PC-3 (cell line): ENCODE measurements at regions not wholly inside any gene's neighbourhood (a gene's known extent, or its start where the extent isn't known, plus 50 kb on each side); places are given as distances from the start of the nearest gene placed in this dataset.

Experiments
- CTCF ChIP-seq: fragments of 300-600 bp; sonication (generic); conservative IDR thresholded peaks from 2 replicates; pipeline ENCODE4 v1.5.1; 2017; ENCODE audit warnings: antibody characterized with exemption, low read depth, mild to moderate bottlenecking, low read length
- EZH2 ChIP-seq: fragments of 300-600 bp; sonication (generic); IDR thresholded peaks from one replicate; pipeline ENCODE4 v1.6.1; 2017; ENCODE audit warnings: antibody characterized with exemption, mild to moderate bottlenecking, low read length; ENCODE audit not compliant: unreplicated experiment

GRCh38 chr14:86897704-86898513 lies 1095.1 kb downstream of the GALC start:
- TF ChIP-seq CTCF = no peak
- TF ChIP-seq EZH2 = no peak
